GM23248 (cell line): ENCODE measurements at regions not wholly inside any gene's neighbourhood (a gene's known extent, or its start where the extent isn't known, plus 50 kb on each side); places are given as distances from the start of the nearest gene placed in this dataset.

Source experiments
- DNase-seq: peaks from one replicate; pipeline ENCODE4 v3.0.0-alpha.2; 2015
- H2AFZ ChIP-seq: fragments of 200-600 bp; sonication (generic); 2 replicates; pipeline ENCODE4 v1.6.1; 2016; ENCODE audit warnings: antibody characterized with exemption
- H3F3A ChIP-seq: fragments of 200-600 bp; sonication (generic); 2 replicates; pipeline ENCODE4 v1.6.1; 2016; ENCODE audit warnings: mild to moderate bottlenecking, antibody characterized with exemption, mixed run types; ENCODE audit not compliant: insufficient read depth
- H3K27ac ChIP-seq: fragments of 200-600 bp; sonication (generic); 2 replicates; pipeline ENCODE4 v1.5.1; 2016; ENCODE audit warnings: mild to moderate bottlenecking
- H3K27me3 ChIP-seq: fragments of 200-600 bp; sonication (generic); replicated peaks from 2 replicates; pipeline ENCODE4 v1.6.1; 2016; ENCODE audit warnings: mild to moderate bottlenecking; ENCODE audit not compliant: insufficient read depth
- H3K36me3 ChIP-seq: fragments of 200-600 bp; sonication (generic); 2 replicates; pipeline ENCODE4 v1.6.1; 2016; ENCODE audit warnings: low read depth, mild to moderate bottlenecking
- H3K4me1 ChIP-seq: fragments of 200-600 bp; sonication (generic); 2 replicates; pipeline ENCODE4 v1.6.1; 2016; ENCODE audit warnings: mild to moderate bottlenecking; ENCODE audit not compliant: insufficient read depth
- H3K4me2 ChIP-seq: fragments of 200-600 bp; sonication (generic); one replicate; pipeline ENCODE4 v1.6.1; 2016; ENCODE audit warnings: mild to moderate bottlenecking; ENCODE audit not compliant: unreplicated experiment
- H3K4me3 ChIP-seq: fragments of 200-600 bp; sonication (generic); 2 replicates; pipeline ENCODE4 v1.5.1; 2016; ENCODE audit warnings: mild to moderate bottlenecking
- H3K79me2 ChIP-seq: fragments of 200-600 bp; sonication (generic); 2 replicates; pipeline ENCODE4 v1.6.1; 2016; ENCODE audit warnings: mild to moderate bottlenecking; ENCODE audit not compliant: insufficient read depth
- H3K9ac ChIP-seq: fragments of 200-600 bp; sonication (generic); 2 replicates; pipeline ENCODE4 v1.6.1; 2016; ENCODE audit warnings: mild to moderate bottlenecking
- H3K9me2 ChIP-seq: fragments of 200-600 bp; sonication (generic); 2 replicates; pipeline ENCODE4 v1.6.1; 2016; ENCODE audit warnings: mixed run types, mild to moderate bottlenecking, moderate library complexity; ENCODE audit not compliant: insufficient read depth
- H3K9me3 ChIP-seq: fragments of 200-600 bp; sonication (generic); one replicate; pipeline ENCODE4 v1.6.1; 2017; ENCODE audit warnings: low read depth
- H4K20me1 ChIP-seq: fragments of 200-600 bp; sonication (generic); 2 replicates; pipeline ENCODE4 v1.6.0; 2016; ENCODE audit not compliant: insufficient read depth
- EZH2 ChIP-seq: fragments of 200-600 bp; sonication (generic); IDR thresholded peaks from 2 replicates; pipeline ENCODE4 v1.6.1; 2018; ENCODE audit warnings: antibody characterized with exemption, mild to moderate bottlenecking; ENCODE audit not compliant: insufficient read depth, poor library complexity, severe bottlenecking
- EZH2phosphoT487 ChIP-seq: fragments of 200-600 bp; sonication (generic); IDR thresholded peaks from 2 replicates; pipeline ENCODE4 v1.6.1; 2018; ENCODE audit warnings: antibody characterized with exemption, moderate library complexity, mild to moderate bottlenecking, low read depth; ENCODE audit not compliant: insufficient read depth
- WGBS, 2 experiments: methylation state at CpG; one replicate each; pipeline ENCODE4 v1.1.6; 2015 to 2017; ENCODE audit warnings: low lambda C conversion rate in 2 of 2, low coverage in 1 of 2; ENCODE audit errors: missing lambda C conversion rate in 2 of 2; 5-methylcytosine and 5-hydroxymethylcytosine counted together
- in situ Hi-C: fragments of 300-500 bp; cut with MboI; formaldehyde crosslinking; loops from 2 replicates; pipeline ENCODE4 v1.15.0; 2020

- Histone ChIP-seq H3K4me1 (no peaks in the 10 kb centered on the region), H3K9me2 (no peaks in the 10 kb centered on the region), H3K79me2 (no peaks in the 10 kb centered on the region), H2AFZ (no peak overlapping the region), H3K4me3 (no peak overlapping the region), H3K27ac (no peak overlapping the region), H3K9ac (no peak overlapping the region), H3K9me3 (no peaks in the 10 kb centered on the region), H3K4me2 (no peak overlapping the region), H3F3A (no peaks in the 10 kb centered on the region), H4K20me1 (no peaks in the 10 kb centered on the region), H3K27me3 (no peaks in the 10 kb centered on the region; the same call in 1 of the 2 replicates), H3K36me3 (no peaks in the 10 kb centered on the region)
- in situ Hi-C loops = no loop called here
- WGBS, 2 experiments = 82 to 92% methylated on average over 9 of the region's 9 CpGs
- DNase-seq = no peak
- TF ChIP-seq EZH2phosphoT487 (no peak), EZH2 (no peak)
These were observed 66.7 kb upstream of the ZNF536 start for GRCh38 chr19:30305346-30306060.

- Histone ChIP-seq H3K27ac (no peak overlapping the region), H3K27me3 (no peaks in the 10 kb centered on the region; the same call in 1 of the 2 replicates), H3K4me2 (no peak overlapping the region), H3K9me3 (no peaks in the 10 kb centered on the region), H3K4me3 (no peak overlapping the region), H3K4me1 (no peaks in the 10 kb centered on the region), H3K9me2 (no peaks in the 10 kb centered on the region), H2AFZ (no peak overlapping the region), H3F3A (no peaks in the 10 kb centered on the region), H3K9ac (no peak overlapping the region), H3K36me3 (no peaks in the 10 kb centered on the region), H3K79me2 (no peaks in the 10 kb centered on the region), H4K20me1 (no peaks in the 10 kb centered on the region)
- no peak for DNase-seq
- TF ChIP-seq EZH2 (no peak), EZH2phosphoT487 (no peak)
- 28 to 29% methylated on average over 13 of the region's 13 CpGs for WGBS, 2 experiments
- in situ Hi-C loops = no loop called here
These were observed 64.8 kb upstream of the ZNF536 start for GRCh38 chr19:30307191-30307974.

- TF ChIP-seq EZH2phosphoT487 = no peak
- TF ChIP-seq EZH2 = no peak
- WGBS, 2 experiments = 87 to 89% methylated on average over 6 of the region's 6 CpGs
- in situ Hi-C loops = no loop called here
These were observed 63.0 kb upstream of the ZNF536 start for GRCh38 chr19:30309176-30309575.

GRCh38 chr19:30309905-30310601 lies 62.1 kb upstream of the ZNF536 start:
- Histone ChIP-seq H3K27ac (no peak overlapping the region), H3K36me3 (no peaks in the 10 kb centered on the region), H4K20me1 (no peaks in the 10 kb centered on the region), H3K9ac (no peak overlapping the region), H3K9me2 (no peaks in the 10 kb centered on the region), H3K27me3 (no peaks in the 10 kb centered on the region; the same call in 1 of the 2 replicates), H3K4me3 (no peak overlapping the region), H3K9me3 (no peaks in the 10 kb centered on the region), H3F3A (no peaks in the 10 kb centered on the region), H2AFZ (no peak overlapping the region), H3K79me2 (no peaks in the 10 kb centered on the region), H3K4me1 (no peaks in the 10 kb centered on the region), H3K4me2 (no peak overlapping the region)
- TF ChIP-seq EZH2phosphoT487 (no peak), EZH2 (no peak)
- 79 to 83% methylated on average over 14 of the region's 14 CpGs for WGBS, 2 experiments
- DNase-seq = no peak
- in situ Hi-C loops = no loop called here

More at GRCh38 chr19:30309176-30309575, 63.0 kb upstream of the ZNF536 start:
- no peaks in the 10 kb centered on the region; the same call in 1 of the 2 replicates for H3K27me3 ChIP-seq
- no peak overlapping the region for H3K4me3 ChIP-seq
- no peaks in the 10 kb centered on the region for H4K20me1 ChIP-seq
- no peaks in the 10 kb centered on the region for H3K9me3 ChIP-seq
- no peaks in the 10 kb centered on the region for H3K36me3 ChIP-seq
- H3K79me2 ChIP-seq = no peaks in the 10 kb centered on the region
- no peaks in the 10 kb centered on the region for H3K4me1 ChIP-seq
- no peaks in the 10 kb centered on the region for H3K9me2 ChIP-seq
- DNase-seq = no peak
- no peak overlapping the region for H3K27ac ChIP-seq
- H3F3A ChIP-seq = no peaks in the 10 kb centered on the region
- H3K4me2 ChIP-seq = no peak overlapping the region
- no peak overlapping the region for H3K9ac ChIP-seq
- no peak overlapping the region for H2AFZ ChIP-seq
